ENCODE measurements at regions not wholly inside any gene's neighbourhood (a gene's known extent, or its start where the extent isn't known, plus 50 kb on each side); places are given as distances from the start of the nearest gene placed in this dataset.

GRCh38 chr14:42710071-42710470, 1103.4 kb downstream of the LRFN5 start:
- no peak for TF ChIP-seq CTCF (IDR thresholded peaks at IDR 0.05; ENCODE audit: insufficient read depth, low read length, severe bottlenecking)
- Histone ChIP-seq H3K4me3 (ENCODE audit: low read depth, low read length) (no peak overlapping the region), H3K27me3 (ENCODE audit: control insufficient read depth, insufficient read depth, low read length) (no peaks in the 10 kb centered on the region), H3K36me3 (ENCODE audit: control insufficient read depth, insufficient read depth, low read length) (no peaks in the 10 kb centered on the region)
- no peak for DNase-seq (ENCODE audit: low read depth)
- no peak for FAIRE-seq

GRCh38 chr14:42703501-42703900, 1096.8 kb downstream of the LRFN5 start:
- no peaks in the 10 kb centered on the region for H3K36me3 ChIP-seq (ENCODE audit: control insufficient read depth, insufficient read depth, low read length)
- no peak for DNase-seq (ENCODE audit: low read depth)
- FAIRE-seq = no peak
- no peak overlapping the region for H3K4me3 ChIP-seq (ENCODE audit: low read depth, low read length)
- no peaks in the 10 kb centered on the region for H3K27me3 ChIP-seq (ENCODE audit: control insufficient read depth, insufficient read depth, low read length)
- TF ChIP-seq CTCF (IDR thresholded peaks at IDR 0.05; ENCODE audit: insufficient read depth, low read length, severe bottlenecking) = no peak

GRCh38 chr14:42687421-42687820, 1080.7 kb downstream of the LRFN5 start:
- Histone ChIP-seq H3K36me3 (ENCODE audit: control insufficient read depth, insufficient read depth, low read length) (no peaks in the 10 kb centered on the region), H3K4me3 (ENCODE audit: low read depth, low read length) (no peak overlapping the region), H3K27me3 (ENCODE audit: control insufficient read depth, insufficient read depth, low read length) (no peaks in the 10 kb centered on the region)
- FAIRE-seq = no peak
- TF ChIP-seq CTCF (IDR thresholded peaks at IDR 0.05; ENCODE audit: insufficient read depth, low read length, severe bottlenecking) = no peak
- no peak for DNase-seq (ENCODE audit: low read depth)

GRCh38 chr14:42683707-42684106, 1077.0 kb downstream of the LRFN5 start:
- no peak for DNase-seq (ENCODE audit: low read depth)
- FAIRE-seq = no peak

GRCh38 chr14:42676636-42677035, 1070.0 kb downstream of the LRFN5 start:
- DNase-seq (ENCODE audit: low read depth) (no peak), FAIRE-seq (no peak)
- Histone ChIP-seq H3K4me3 (ENCODE audit: low read depth, low read length) (no peak overlapping the region), H3K36me3 (ENCODE audit: control insufficient read depth, insufficient read depth, low read length) (no peaks in the 10 kb centered on the region), H3K27me3 (ENCODE audit: control insufficient read depth, insufficient read depth, low read length) (no peaks in the 10 kb centered on the region)
- no peak for TF ChIP-seq CTCF (IDR thresholded peaks at IDR 0.05; ENCODE audit: insufficient read depth, low read length, severe bottlenecking)

More at GRCh38 chr14:42683707-42684106, 1077.0 kb downstream of the LRFN5 start:
- no peak overlapping the region for H3K4me3 ChIP-seq (ENCODE audit: low read depth, low read length)
- TF ChIP-seq CTCF (IDR thresholded peaks at IDR 0.05; ENCODE audit: insufficient read depth, low read length, severe bottlenecking) = no peak
- no peaks in the 10 kb centered on the region for H3K36me3 ChIP-seq (ENCODE audit: control insufficient read depth, insufficient read depth, low read length)
- no peaks in the 10 kb centered on the region for H3K27me3 ChIP-seq (ENCODE audit: control insufficient read depth, insufficient read depth, low read length)

DNA sequence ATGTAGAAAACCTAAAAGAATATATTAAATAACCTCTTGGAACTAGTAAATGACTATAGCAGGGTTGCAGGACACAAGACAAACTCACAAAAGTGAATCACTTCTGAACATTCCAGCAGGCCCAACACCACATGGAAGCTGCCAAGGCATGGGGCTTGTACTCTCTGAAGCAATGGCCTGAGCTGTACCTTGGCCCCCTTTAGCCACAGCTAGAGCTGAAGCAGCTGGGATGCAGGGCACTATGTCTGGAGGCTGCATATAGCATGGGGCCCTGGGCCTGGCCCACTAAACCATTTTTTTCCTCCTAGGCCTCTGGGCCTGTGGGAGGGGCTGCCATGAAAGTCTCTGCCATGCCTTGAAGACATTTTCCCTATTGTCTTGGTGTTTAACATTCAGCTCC, 1067.3 kb downstream of the LRFN5 start:
- TF ChIP-seq CTCF (IDR thresholded peaks at IDR 0.05; ENCODE audit: insufficient read depth, low read length, severe bottlenecking) = no peak
- no peaks in the 10 kb centered on the region for H3K27me3 ChIP-seq (ENCODE audit: control insufficient read depth, insufficient read depth, low read length)
- H3K36me3 ChIP-seq (ENCODE audit: control insufficient read depth, insufficient read depth, low read length) = no peaks in the 10 kb centered on the region
- H3K4me3 ChIP-seq (ENCODE audit: low read depth, low read length) = no peak overlapping the region
- DNase-seq (ENCODE audit: low read depth) (no peak), FAIRE-seq (no peak)
